ENCODE measurements at regions not wholly inside any gene's neighbourhood (a gene's known extent, or its start where the extent isn't known, plus 50 kb on each side); places are given as distances from the start of the nearest gene placed in this dataset.
A peak's percentile ranks its signal among the peaks of the same experiment; 100 is the strongest.

- TF ChIP-seq ZBTB11 (CRISPR knock-in tag; IDR thresholded peaks at IDR 0.05) = no peak
- TF ChIP-seq USF1 (IDR thresholded peaks at IDR 0.05; ENCODE audit: borderline replicate concordance, extremely low read length, insufficient read depth, low read depth, low read length) = no peak
- no peak for TF ChIP-seq MEF2B (IDR thresholded peaks at IDR 0.05; ENCODE audit: partially characterized antibody, poor library complexity, severe bottlenecking)
These were observed 129.3 kb upstream of the PHYHIPL start (continued) for GRCh38 chr10:59047180-59047579.

GRCh38 chr10:59047957-59048618 is 128.4 kb upstream of the PHYHIPL start:
- RAD21 ChIA-PET (ENCODE audit: unreplicated experiment) = interaction anchor here (0.6 to 9.8 kb wide), 50 partner anchors 8 to 857 kb away, joined by 3 to 139 read pairs (median 6); no protein-coding TSS in a partner anchor
- no peak overlapping the region for H3K9ac ChIP-seq (ENCODE audit: control insufficient read depth, insufficient read depth, low read length)
- BruUV-seq (replicated peaks) = no TSS peak
- H3K27me3 ChIP-seq (replicated peaks in 1 of 2; ENCODE audit: control insufficient read depth in 2 of 2, insufficient read depth in 2 of 2, low read length in 1 of 2) = no peaks in the 10 kb centered on the region; a peak in 1 of 4 replicates
- no peaks in the 10 kb centered on the region for H3K79me2 ChIP-seq (ENCODE audit: control insufficient read depth, insufficient read depth, low read length)
- H3K4me2 ChIP-seq (ENCODE audit: control insufficient read depth, insufficient read depth) = peak overlapping the region; percentile 60
- peaks cover 15% of the 10 kb centered on the region for H3K9me3 ChIP-seq (replicated peaks; ENCODE audit: control insufficient read depth, insufficient read depth, low read length)
- FAIRE-seq (peak; percentile 71), ATAC-seq (peak; percentile 90), DNase-seq (ENCODE audit: low read depth, low spot score) (peak; percentile 84)
- 0% methylated on average over 5 of the region's 5 CpGs for WGBS (ENCODE audit: insufficient coverage, insufficient replicate concordance, low lambda C conversion rate, missing lambda C conversion rate)
- POLR2A ChIA-PET = interaction anchor here (0.7 to 2.4 kb wide), 22 partner anchors 10 to 87 kb away, joined by 3 to 15 read pairs (median 4); no protein-coding TSS in a partner anchor
- peak overlapping the region; percentile 47 for H2AFZ ChIP-seq (ENCODE audit: control insufficient read depth, low read depth, low read length)
- H3K27ac ChIP-seq (ENCODE audit: control insufficient read depth, insufficient read depth) = peak overlapping the region; percentile 65
- no peaks in the 10 kb centered on the region for H4K20me1 ChIP-seq (ENCODE audit: control insufficient read depth, insufficient read depth)
- SMC1A ChIA-PET (ENCODE audit: uncharacterized antibody, unreplicated experiment) = interaction anchor here (0.6 to 6.8 kb wide), 43 partner anchors 9 to 263 kb away, joined by 3 to 104 read pairs (median 7); partner anchors contain the start of gene PHYHIPL
- H3K4me3 ChIP-seq = peak overlapping the region; percentile 33; the same call in 1 of the 2 replicates
- H3K4me1 ChIP-seq (ENCODE audit: control insufficient read depth, insufficient read depth, low read length) = peaks cover 15% of the 10 kb centered on the region
- in situ Hi-C loops (cut with MboI) (no loop called here), intact Hi-C loops (cut with micrococcal nuclease; ENCODE audit: unreplicated experiment) (loop anchor here (1.0 to 5.0 kb wide), 9 partner anchors 12 to 133 kb away; no protein-coding TSS in a partner anchor)
- CTCF ChIA-PET = interaction anchor here (0.6 to 2.6 kb wide), 22 partner anchors 11 to 244 kb away, joined by 3 to 17 read pairs (median 4); no protein-coding TSS in a partner anchor
- H3K36me3 ChIP-seq (ENCODE audit: control insufficient read depth in 2 of 2, insufficient read depth in 2 of 2, low read length in 1 of 2) = no peaks in the 10 kb centered on the region
- TF ChIP-seq STAT3 (IDR thresholded peaks at IDR 0.05; ENCODE audit: low read depth, low read length) (peak; percentile 78; the same call in 1 of the 2 replicates), NR2C2 (IDR thresholded peaks at IDR 0.05; ENCODE audit: borderline replicate concordance, control insufficient read depth, insufficient read length, low read depth) (no peak), GATAD2B (conservative IDR thresholded peaks at IDR 0.05; ENCODE audit: low read depth) (peak; percentile 81), USF1 (IDR thresholded peaks at IDR 0.05; ENCODE audit: borderline replicate concordance, extremely low read length, insufficient read depth, low read depth, low read length) (no peak), E2F8 (IDR thresholded peaks at IDR 0.05; ENCODE audit: low read depth, partially characterized antibody) (no peak), ZZZ3 (IDR thresholded peaks at IDR 0.05; ENCODE audit: control insufficient read depth, insufficient read length, low read depth) (no peak)

All from GM12878 (cell line).